ENCODE measurements at regions not wholly inside any gene's neighbourhood (a gene's known extent, or its start where the extent isn't known, plus 50 kb on each side); places are given as distances from the start of the nearest gene placed in this dataset.

- DNase-seq (ENCODE audit: low spot score) = no peak
Measured at GRCh38 chr1:2887941-2888855, 86.7 kb upstream of the TTC34 start.

DNA sequence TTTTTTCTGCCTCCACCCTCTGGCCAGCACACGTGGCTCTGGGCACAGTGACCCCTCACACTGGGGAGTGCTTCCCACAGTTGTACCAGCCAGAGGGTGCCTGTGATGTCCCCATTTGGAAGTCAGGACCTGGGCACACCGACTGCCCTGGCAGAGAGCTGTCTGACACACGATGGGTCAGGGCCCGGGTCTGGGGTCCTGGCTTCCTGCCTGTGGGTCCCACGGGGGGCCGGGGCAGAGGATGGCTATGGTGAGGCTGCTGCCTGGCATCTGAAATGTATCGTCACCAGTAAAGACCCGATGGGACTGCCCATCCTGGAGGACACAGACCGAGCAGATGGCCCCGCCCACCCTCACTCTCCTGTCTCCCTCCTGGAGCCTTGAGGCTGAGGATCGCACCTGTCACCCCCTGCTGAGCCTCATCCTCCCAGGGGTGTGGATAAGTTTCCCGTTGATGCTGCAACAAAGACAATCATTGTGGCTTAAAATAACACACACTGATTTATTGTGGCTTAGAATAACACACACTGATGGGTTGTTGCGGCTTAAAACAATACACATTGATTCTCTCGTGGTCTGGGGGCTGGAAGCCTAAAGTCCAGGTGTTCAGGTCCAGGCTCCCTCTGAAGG lies 88.8 kb upstream of the TTC34 start:
- DNase-seq (ENCODE audit: low spot score) = no peak

DNA sequence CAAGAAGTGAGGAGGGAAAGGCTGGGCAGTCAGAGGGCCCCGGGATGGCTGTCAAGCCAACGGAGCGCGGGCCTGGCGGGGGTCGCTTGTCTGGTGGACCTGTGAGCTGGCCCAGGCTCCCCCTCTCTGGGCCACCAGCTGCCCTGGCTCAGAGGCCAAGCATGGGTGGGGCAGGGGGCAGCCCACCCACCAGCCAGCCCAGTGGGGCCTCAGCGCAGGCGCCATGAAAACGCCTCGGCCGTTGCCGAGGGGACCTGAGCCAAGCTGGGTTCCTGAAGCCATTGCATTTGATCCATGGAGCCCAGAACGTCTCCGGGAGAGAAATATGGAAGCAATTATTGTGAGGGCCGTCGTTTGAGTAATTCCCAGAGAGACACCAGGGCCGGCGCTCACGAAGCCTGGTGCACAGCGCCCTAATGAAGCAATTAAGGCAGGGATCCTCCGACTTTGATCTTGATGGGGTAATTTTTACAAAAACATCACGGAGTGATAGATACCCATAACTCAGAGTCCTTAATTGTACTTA lies 90.5 kb upstream of the TTC34 start:
- no peak for DNase-seq (ENCODE audit: low spot score)

DNA sequence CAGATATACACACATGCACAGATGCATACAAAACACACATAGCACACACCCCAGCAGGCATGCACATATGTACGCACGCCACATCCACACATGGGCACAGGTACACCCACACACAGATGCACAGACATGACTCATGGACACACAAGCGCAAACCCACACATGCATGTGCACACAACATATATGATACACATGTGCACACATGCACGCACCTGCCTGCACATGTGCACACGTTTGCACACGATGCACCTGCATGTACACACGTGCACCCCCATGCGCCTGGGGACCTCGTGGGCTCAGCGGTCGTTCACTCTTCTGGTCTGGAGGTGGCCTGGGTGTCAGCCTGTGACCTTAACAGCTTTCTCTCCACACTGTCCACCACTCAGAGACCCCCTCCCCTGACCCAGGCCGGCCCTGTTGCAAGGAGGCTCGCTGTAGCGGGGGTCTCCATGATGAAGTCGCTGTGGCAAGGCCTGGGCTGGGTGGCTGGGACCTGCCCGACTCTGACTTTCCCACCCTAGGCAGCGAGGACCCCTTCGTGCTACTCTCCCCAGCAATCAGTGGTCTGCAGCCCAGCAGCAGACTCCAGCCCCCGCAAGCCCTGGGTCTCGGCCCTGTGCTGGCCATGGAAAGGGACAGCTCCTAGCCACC lies 92.1 kb upstream of the TTC34 start:
- no peak for DNase-seq (ENCODE audit: low spot score)

DNA sequence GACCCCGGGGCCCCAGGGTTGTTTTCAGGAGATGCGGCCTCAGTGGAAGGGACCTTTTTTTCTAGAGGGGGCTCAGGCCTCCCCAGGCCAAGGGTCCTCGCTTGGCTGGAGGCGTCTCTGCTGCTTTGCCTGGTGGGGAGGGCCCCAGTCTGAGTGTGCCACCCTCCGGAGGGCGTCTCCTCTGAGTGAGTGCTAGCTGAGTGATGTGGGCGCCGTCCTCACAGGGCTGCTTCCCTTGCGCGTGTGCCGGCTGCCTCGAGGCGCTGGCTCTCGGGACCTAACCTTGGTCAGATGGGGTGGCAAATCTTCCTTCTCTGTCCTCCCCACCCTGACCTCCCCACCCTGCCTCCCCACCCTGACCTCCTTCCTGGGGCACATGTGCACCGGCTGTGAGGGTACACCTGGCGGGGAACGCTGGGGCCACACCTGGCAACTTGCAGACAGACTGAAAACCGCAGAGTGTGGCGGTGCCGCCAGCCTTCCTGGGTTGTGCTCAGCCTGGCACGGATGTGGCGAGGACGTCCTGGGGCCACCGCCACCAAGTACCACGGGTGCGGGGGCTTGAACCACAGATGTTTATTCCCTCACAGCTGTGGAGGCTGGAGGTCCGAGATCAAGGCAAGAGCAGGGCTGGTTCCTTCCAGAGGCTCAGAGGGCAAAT lies 93.0 kb upstream of the TTC34 start:
- DNase-seq (ENCODE audit: low spot score) = no peak

- DNase-seq (ENCODE audit: low spot score) = no peak
Measured at GRCh38 chr1:2896824-2897223, 95.3 kb upstream of the TTC34 start.

DNA sequence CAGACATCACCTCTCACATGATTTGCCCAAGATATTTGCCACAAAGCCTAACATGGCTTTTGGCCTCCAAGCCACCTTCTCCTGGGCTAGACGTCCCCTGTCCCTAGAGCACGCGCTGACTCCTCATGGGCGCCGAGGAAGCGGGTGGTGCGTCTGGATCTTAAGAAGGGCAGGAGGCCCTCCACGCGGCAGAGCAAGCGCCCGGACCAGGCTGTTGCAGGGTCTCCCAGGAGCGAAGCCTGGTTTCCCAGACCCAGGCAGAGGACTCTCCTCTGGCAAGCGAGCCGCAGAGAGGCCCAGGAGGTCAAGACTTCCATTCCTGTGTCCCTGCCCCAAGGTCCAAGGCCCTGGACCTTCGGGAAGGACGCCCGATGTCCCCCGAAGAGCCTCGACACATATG lies 101.7 kb upstream of the TTC34 start:
- DNase-seq (ENCODE audit: low spot score) = no peak

DNA sequence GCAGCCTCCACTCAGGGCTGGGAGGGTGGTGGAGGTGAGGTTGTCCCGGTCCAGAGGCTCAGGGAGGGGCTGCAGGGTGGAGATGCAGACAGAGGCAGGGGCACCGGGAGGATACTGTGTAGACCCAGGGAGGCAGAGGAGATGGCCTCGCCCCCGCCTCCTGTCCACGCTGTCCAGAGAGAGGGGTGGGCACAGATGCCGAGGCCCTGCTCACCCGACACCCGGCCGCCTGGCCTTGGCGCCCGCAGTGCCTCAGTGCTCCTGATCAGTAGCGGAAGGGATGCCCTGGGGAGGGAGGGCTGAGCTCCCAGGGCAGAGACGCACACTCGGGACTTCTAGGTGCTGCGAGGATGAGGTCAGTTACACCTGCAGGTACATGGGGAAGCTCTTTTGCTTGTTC lies 102.7 kb upstream of the TTC34 start:
- DNase-seq (ENCODE audit: low spot score) = no peak

DNA sequence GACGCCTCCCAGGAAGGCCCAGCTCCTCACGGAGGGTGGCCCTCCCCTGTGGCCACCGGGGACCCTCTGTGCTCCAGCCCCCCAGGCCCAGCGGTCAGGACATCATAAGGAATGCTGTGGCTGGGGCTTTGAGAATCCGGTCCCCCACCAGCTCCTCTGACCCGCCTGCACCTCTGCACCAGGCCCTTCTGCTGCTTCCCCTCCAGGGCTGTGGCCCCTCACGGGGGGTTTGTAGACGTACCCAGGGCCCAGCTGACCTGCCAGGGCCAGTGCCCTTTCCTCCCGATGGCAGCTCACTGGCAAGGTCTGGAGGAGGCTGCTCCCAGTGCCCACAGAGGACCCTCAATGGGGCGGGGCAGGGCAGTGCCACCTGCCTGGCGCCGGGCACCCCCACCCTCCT lies 103.9 kb upstream of the TTC34 start:
- DNase-seq (ENCODE audit: low spot score) = no peak

DNA sequence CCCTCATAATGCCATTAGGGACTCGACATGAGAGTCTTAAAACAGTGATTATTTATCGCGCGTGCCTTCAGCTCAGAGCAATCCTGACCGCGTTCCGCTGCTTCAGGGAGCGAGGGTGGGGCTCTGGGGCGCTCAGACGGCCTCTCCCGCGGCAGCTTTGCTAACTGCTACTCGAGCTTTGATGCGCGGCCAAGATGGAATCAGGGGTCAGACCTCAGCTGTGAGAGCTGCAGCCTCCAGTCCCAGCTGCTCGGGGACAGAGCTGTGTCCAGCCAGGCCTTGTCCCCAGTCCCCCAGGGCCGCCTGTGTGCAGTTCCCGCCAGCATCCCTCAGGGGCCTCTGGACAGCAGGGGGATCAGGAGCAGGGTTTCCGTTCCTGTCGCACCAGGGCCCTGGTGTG lies 104.6 kb upstream of the TTC34 start:
- no peak for DNase-seq (ENCODE audit: low spot score)

GRCh38 chr1:2906620-2907019 lies 105.1 kb upstream of the TTC34 start:
- no peak for DNase-seq (ENCODE audit: low spot score)

DNA sequence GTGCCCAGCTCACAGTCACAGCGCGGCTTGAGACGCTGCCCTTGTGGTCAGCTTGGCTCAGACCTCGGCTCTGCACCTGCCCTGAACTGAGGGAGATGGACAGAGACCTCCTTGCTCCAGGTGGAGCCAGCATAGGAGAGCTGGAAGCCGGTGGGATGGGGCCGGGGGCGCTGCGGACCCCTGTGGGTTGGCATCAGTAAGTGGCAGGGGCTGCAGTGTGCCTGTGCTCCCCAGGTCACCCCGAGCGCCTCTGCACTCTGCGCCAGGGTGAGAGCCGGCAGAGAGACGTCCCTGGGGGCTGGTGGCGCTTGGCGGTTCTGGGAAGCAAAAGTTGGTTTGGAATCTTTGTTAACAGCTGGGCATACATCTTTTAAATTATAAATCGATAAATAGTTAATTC lies 105.6 kb upstream of the TTC34 start:
- no peak for DNase-seq (ENCODE audit: low spot score)

- no peak for DNase-seq (ENCODE audit: low spot score)
Measured at GRCh38 chr1:2908081-2908480, 106.6 kb upstream of the TTC34 start.

DNA sequence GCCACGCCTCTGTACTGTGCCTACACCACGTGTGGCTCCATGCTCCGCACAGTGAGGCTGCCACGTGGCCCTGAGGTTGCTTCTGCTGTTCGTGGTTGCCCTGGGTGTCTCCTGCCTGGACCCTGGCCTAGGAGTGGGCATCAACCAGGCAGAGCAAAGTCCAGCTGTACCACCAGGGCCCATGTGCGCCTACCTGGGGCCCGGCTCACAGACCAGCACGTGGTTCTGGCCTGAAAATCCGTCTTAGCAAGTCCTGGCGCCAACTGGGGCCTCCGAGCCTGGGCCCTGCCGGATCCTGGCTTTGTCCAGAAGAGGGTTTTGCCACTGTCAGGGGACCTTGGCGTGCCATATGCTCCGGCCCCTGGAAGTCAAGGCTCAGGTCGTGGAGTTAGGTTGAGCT lies 107.1 kb upstream of the TTC34 start:
- DNase-seq (ENCODE audit: low spot score) = no peak

GRCh38 chr1:2909797-2910196 lies 108.3 kb upstream of the TTC34 start:
- DNase-seq (ENCODE audit: low spot score) = no peak

DNA sequence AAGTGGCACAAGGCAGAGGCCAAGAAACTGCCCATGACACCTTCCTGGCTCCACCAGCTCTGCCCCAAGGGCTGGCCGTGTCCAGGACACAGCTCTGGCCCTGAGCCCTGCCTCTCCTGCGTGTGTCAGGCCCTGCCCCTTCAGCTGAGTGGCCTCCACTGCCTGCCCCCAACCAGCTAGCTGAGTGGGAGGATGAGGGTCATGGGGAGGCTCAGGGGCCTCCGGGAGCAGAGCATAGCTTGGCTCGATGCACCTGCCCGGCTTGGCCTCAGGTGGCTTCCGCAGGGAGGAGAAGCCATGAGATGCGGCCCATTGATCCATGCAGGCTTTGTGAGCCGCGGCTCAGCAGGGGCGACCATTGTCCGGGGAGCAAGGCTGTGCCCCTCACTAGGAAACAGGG lies 108.7 kb upstream of the TTC34 start:
- DNase-seq (ENCODE audit: low spot score) = no peak

DNA sequence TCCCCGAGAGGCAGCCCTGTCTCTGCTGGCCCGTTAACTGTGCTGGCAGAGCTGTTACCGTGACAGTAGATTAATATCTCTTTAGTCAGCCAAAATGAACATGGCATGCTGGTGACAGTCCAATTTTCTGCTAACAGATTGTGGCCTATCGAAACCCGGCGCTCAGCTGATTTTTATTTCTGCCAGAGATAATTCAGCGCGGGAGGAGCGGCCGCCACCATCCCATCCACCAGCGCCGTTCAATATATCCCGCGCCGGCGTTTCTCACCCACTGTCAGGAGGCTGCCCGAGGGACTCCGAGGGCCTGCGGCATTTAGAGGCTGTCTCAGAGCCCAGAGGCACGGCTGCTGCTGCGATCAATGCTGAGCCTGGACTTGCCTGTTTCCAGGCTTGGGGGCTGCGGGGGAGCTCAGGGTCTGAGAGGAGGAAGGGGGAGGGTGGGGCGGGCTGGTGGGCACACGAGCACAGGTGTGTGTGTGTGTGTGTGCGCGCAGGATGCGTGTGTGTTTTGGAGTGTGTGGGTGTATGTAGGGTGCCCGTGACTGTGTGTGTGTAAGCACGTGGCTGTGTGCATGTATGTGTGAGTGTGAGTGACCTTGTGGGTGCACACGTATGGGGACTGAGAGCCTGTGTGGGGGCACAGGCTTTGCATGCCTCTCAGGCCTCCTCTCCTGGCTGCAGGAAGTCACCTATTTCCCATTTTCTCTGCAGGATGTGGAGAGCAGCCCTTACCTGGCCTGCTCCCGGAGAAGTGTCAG lies 109.7 kb upstream of the ACTRT2 start:
- DNase-seq (ENCODE audit: low spot score) = no peak

DNA sequence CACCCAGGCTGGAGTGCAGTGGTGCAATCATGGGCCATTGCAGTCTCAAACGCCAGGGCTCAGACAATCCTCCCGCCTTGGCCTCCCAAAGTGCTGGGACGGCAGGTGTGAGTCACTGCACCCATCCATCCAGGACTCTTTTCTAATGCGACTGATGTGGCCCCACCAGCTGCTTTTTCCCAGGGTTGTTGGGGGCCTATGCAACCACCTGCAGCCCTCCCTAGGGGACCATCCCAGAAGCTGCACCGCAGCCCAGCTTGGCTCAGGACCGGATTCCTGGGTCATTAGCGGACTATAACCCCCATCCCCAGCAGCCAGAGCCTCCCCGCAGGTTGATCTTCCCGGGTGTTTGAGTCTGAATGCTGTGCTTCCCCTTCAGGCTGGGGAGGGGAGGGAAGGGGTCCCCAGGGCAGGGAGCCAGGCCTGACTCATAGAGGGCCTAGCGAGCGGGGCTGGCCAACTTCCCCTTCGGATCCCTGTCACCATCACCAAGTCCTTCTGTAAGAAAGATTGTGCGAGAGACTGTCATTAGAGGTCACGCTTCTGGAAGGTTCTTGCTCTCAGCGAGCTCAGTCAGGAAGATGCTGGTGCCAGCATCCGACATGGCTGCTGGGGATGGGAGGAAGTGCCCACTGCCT lies 108.7 kb upstream of the ACTRT2 start:
- no peak for DNase-seq (ENCODE audit: low spot score)

DNA sequence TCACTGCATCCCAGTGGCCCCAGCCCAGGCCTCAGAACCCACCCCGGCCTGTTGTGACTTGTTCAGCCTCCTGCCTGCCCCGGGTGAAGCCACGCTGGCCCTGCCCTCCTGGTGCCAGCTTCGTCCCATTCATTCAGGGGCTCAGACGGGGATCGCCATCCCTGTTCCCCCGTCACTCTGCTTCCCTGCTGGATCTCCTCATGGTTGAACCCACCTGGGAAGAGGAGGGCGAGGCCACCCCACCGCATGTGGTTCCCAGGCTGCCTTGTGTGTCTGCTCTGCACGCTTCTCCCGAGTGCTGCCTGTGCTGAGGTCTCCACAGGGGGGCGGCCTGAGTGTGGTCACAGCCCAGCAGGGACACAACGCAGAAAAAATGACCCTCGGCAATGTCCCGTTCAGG lies 108.2 kb upstream of the ACTRT2 start:
- DNase-seq (ENCODE audit: low spot score) = no peak

- DNase-seq (ENCODE audit: low spot score) = no peak
Measured at GRCh38 chr1:2914702-2915101, 106.6 kb upstream of the ACTRT2 start.

DNA sequence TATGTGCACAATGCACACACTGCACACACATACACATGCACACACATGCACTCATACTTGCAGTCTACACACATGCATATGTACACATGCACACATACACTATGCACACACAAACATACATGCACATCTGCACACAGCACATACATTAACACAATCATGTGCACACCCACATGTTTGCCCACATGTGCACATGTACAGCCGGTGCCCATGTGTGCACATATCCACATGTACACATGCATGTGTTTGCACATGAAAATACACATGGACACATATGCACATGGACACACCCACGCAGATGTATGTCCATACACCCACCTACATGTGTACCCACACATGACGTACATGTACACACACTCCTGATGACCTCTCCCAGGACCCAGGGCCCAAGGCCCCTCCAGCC lies 105.1 kb upstream of the ACTRT2 start:
- DNase-seq (ENCODE audit: low spot score) = no peak
